MM.1S (cell line): ENCODE measurements at regions not wholly inside any gene's neighbourhood (a gene's known extent, or its start where the extent isn't known, plus 50 kb on each side); places are given as distances from the start of the nearest gene placed in this dataset.

Experiments used
- CTCF ChIP-seq: fragments of 300-600 bp; sonication (generic); IDR thresholded peaks from 2 replicates; pipeline ENCODE4 v1.5.1; 2016; ENCODE audit warnings: antibody characterized with exemption, low read length, mixed read lengths
- EZH2 ChIP-seq: fragments of 300-600 bp; sonication (generic); optimal IDR thresholded peaks from 2 replicates; pipeline ENCODE3; 2017; ENCODE audit warnings: low read depth, mild to moderate bottlenecking, antibody characterized with exemption, low read length, mixed read lengths

GRCh38 chr10:88162852-88163251 lies 299.4 kb downstream of the PTEN start:
- TF ChIP-seq CTCF (no peak), EZH2 (no peak)
